ENCODE measurements at regions not wholly inside any gene's neighbourhood (a gene's known extent, or its start where the extent isn't known, plus 50 kb on each side); places are given as distances from the start of the nearest gene placed in this dataset.

DNA sequence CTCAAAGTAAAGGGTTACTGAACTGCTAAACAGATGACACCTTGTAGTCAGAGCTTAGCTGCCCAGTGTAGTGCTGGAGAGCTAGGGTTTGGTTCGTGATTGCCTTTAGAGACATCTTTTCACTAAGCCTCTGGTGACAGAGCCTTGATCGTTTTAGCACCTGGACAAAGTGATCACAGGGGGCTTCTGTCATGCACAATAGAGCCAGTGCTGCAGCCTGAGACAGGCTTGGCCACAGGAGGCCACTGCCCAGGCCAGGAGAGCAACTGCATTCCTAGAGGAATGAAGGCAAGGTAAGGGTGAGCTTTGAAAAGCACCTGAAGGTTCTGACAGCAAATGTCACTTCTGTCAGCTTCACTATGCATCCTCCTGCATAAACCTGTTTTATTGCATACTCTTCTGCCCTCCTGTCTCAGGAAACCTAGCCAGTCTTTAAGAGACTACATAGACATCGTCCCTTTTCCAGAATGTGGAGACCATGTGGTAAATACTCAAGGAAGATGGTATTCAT, 122.9 kb downstream of the NPY start:
- no peaks in the 10 kb centered on the region; the same call in 1 of the 2 replicates for H3K27me3 ChIP-seq (ENCODE audit: insufficient read depth)
- TF ChIP-seq, protein P1, sequence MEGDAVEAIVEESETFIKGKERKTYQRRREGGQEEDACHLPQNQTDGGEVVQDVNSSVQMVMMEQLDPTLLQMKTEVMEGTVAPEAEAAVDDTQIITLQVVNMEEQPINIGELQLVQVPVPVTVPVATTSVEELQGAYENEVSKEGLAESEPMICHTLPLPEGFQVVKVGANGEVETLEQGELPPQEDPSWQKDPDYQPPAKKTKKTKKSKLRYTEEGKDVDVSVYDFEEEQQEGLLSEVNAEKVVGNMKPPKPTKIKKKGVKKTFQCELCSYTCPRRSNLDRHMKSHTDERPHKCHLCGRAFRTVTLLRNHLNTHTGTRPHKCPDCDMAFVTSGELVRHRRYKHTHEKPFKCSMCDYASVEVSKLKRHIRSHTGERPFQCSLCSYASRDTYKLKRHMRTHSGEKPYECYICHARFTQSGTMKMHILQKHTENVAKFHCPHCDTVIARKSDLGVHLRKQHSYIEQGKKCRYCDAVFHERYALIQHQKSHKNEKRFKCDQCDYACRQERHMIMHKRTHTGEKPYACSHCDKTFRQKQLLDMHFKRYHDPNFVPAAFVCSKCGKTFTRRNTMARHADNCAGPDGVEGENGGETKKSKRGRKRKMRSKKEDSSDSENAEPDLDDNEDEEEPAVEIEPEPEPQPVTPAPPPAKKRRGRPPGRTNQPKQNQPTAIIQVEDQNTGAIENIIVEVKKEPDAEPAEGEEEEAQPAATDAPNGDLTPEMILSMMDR (IDR thresholded peaks at IDR 0.05) = no peak
- TF ChIP-seq, protein P2, sequence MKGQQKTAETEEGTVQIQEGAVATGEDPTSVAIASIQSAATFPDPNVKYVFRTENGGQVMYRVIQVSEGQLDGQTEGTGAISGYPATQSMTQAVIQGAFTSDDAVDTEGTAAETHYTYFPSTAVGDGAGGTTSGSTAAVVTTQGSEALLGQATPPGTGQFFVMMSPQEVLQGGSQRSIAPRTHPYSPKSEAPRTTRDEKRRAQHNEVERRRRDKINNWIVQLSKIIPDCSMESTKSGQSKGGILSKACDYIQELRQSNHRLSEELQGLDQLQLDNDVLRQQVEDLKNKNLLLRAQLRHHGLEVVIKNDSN (IDR thresholded peaks at IDR 0.05; ENCODE audit: borderline replicate concordance, low read depth) = no peak
- TF ChIP-seq MXI1 (IDR thresholded peaks at IDR 0.05; ENCODE audit: low read depth, low read length) (no peak), EZH2phosphoT487 (IDR thresholded peaks at IDR 0.05; ENCODE audit: borderline replicate concordance, low read depth) (no peak), TCF12 (IDR thresholded peaks at IDR 0.05) (no peak)
- H3K79me2 ChIP-seq (ENCODE audit: insufficient read depth) = no peaks in the 10 kb centered on the region
- 39% methylated on average over 3 of the region's 3 CpGs for WGBS (ENCODE audit: low lambda C conversion rate)
- no peak overlapping the region for H2AFZ ChIP-seq (ENCODE audit: low read depth)
- DNase-seq = no peak
- H3K9me2 ChIP-seq = no peaks in the 10 kb centered on the region
- ChIA-PET POLR2A (no interaction called here), CTCF (interaction anchor here (1.0 to 1.5 kb wide), 6 partner anchors 13 to 860 kb away, joined by 3 to 5 read pairs (median 3); no protein-coding TSS in a partner anchor)
- no peak overlapping the region for H3K4me3 ChIP-seq (ENCODE audit: low read depth in 2 of 2, low read length in 1 of 2)
- H3K27ac ChIP-seq (ENCODE audit: low read depth in 2 of 2, low read length in 1 of 2) = no peak overlapping the region
- no peak overlapping the region for H3K9ac ChIP-seq
- H3K36me3 ChIP-seq (replicated peaks in 1 of 2; ENCODE audit: control insufficient read depth in 1 of 2, insufficient read depth in 2 of 2, low read length in 1 of 2) = no peaks in the 10 kb centered on the region
- no peak overlapping the region for H3K4me2 ChIP-seq
- no peaks in the 10 kb centered on the region; a peak in 2 of 4 replicates for H3K4me1 ChIP-seq (ENCODE audit: control insufficient read depth in 1 of 2, insufficient read depth in 2 of 2, low read depth in 1 of 2, low read length in 1 of 2)
- no peaks in the 10 kb centered on the region for H3K9me3 ChIP-seq
- no peaks in the 10 kb centered on the region for H4K20me1 ChIP-seq (ENCODE audit: insufficient read depth)
- H3F3A ChIP-seq (replicated peaks; ENCODE audit: insufficient read depth) = no peaks in the 10 kb centered on the region

DNA sequence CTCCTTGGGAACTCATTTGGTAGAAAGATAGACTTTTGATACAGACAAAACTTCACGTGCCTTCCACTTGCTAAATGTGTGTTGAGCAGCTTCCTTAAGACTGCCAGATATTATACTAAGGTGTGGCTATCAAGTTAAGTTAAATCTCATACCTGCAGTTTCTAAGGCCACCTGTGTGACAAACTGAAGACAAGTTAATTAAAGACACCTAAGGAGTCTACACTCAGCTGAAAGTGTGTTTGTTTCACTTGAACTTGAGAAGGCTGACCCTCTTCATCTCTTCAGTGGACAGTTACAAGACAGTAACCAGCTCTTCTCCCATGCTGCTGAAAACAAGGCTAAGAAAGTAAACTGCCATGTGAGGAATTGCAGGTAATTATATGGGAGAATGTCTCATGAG, 124.0 kb downstream of the NPY start:
- TF ChIP-seq RAD21 (IDR thresholded peaks at IDR 0.05; ENCODE audit: low read length) (no peak), NFIC (IDR thresholded peaks at IDR 0.05; ENCODE audit: borderline replicate concordance) (no peak), NRF1 (IDR thresholded peaks at IDR 0.05; ENCODE audit: low read depth, low read length) (no peak), TEAD4 (IDR thresholded peaks at IDR 0.05; ENCODE audit: borderline replicate concordance, insufficient read depth) (no peak), GABPA (IDR thresholded peaks at IDR 0.05; ENCODE audit: low read depth) (no peak), RFX5 (IDR thresholded peaks at IDR 0.05; ENCODE audit: low read length) (no peak), SMC3 (IDR thresholded peaks at IDR 0.05; ENCODE audit: low read depth, low read length) (no peak), GATA2 (CRISPR knock-in tag; IDR thresholded peaks at IDR 0.05) (no peak), TCF12 (IDR thresholded peaks at IDR 0.05) (no peak), RCOR1 (IDR thresholded peaks at IDR 0.05; ENCODE audit: low read length) (no peak)
- TF ChIP-seq, protein P3, sequence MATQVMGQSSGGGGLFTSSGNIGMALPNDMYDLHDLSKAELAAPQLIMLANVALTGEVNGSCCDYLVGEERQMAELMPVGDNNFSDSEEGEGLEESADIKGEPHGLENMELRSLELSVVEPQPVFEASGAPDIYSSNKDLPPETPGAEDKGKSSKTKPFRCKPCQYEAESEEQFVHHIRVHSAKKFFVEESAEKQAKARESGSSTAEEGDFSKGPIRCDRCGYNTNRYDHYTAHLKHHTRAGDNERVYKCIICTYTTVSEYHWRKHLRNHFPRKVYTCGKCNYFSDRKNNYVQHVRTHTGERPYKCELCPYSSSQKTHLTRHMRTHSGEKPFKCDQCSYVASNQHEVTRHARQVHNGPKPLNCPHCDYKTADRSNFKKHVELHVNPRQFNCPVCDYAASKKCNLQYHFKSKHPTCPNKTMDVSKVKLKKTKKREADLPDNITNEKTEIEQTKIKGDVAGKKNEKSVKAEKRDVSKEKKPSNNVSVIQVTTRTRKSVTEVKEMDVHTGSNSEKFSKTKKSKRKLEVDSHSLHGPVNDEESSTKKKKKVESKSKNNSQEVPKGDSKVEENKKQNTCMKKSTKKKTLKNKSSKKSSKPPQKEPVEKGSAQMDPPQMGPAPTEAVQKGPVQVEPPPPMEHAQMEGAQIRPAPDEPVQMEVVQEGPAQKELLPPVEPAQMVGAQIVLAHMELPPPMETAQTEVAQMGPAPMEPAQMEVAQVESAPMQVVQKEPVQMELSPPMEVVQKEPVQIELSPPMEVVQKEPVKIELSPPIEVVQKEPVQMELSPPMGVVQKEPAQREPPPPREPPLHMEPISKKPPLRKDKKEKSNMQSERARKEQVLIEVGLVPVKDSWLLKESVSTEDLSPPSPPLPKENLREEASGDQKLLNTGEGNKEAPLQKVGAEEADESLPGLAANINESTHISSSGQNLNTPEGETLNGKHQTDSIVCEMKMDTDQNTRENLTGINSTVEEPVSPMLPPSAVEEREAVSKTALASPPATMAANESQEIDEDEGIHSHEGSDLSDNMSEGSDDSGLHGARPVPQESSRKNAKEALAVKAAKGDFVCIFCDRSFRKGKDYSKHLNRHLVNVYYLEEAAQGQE (IDR thresholded peaks at IDR 0.05; ENCODE audit: low read depth, low read length) = no peak
- TF ChIP-seq, protein P4, sequence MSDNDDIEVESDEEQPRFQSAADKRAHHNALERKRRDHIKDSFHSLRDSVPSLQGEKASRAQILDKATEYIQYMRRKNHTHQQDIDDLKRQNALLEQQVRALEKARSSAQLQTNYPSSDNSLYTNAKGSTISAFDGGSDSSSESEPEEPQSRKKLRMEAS (IDR thresholded peaks at IDR 0.05; ENCODE audit: low read depth) = no peak
- TF ChIP-seq, protein P5, sequence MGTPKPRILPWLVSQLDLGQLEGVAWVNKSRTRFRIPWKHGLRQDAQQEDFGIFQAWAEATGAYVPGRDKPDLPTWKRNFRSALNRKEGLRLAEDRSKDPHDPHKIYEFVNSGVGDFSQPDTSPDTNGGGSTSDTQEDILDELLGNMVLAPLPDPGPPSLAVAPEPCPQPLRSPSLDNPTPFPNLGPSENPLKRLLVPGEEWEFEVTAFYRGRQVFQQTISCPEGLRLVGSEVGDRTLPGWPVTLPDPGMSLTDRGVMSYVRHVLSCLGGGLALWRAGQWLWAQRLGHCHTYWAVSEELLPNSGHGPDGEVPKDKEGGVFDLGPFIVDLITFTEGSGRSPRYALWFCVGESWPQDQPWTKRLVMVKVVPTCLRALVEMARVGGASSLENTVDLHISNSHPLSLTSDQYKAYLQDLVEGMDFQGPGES (IDR thresholded peaks at IDR 0.05; ENCODE audit: low read depth, low read length) = no peak
- TF ChIP-seq, protein P1 (IDR thresholded peaks at IDR 0.05) = no peak
- H4K20me1 ChIP-seq (ENCODE audit: insufficient read depth) = no peaks in the 10 kb centered on the region
- H3K9me2 ChIP-seq = no peaks in the 10 kb centered on the region
- H3K36me3 ChIP-seq (replicated peaks in 1 of 2; ENCODE audit: control insufficient read depth in 1 of 2, insufficient read depth in 2 of 2, low read length in 1 of 2) = no peaks in the 10 kb centered on the region
- WGBS (ENCODE audit: low lambda C conversion rate) = 63% methylated on average over 1 of the region's 1 CpG
- no peak overlapping the region for H3K27ac ChIP-seq (ENCODE audit: low read depth in 2 of 2, low read length in 1 of 2)
- POLR2A ChIA-PET = no interaction called here
- H3F3A ChIP-seq (replicated peaks; ENCODE audit: insufficient read depth) = no peaks in the 10 kb centered on the region
- no peak overlapping the region for H2AFZ ChIP-seq (ENCODE audit: low read depth)
- no peaks in the 10 kb centered on the region; a peak in 1 of 4 replicates for H3K4me1 ChIP-seq (ENCODE audit: control insufficient read depth in 1 of 2, insufficient read depth in 2 of 2, low read depth in 1 of 2, low read length in 1 of 2)
- no peaks in the 10 kb centered on the region for H3K79me2 ChIP-seq (ENCODE audit: insufficient read depth)
- no peak for DNase-seq
- no peak overlapping the region for H3K4me3 ChIP-seq (ENCODE audit: low read depth in 2 of 2, low read length in 1 of 2)
- CTCF ChIA-PET = interaction anchor here (1.2 to 1.8 kb wide), 3 partner anchors 168 to 861 kb away, joined by 3 to 6 read pairs (median 4); no protein-coding TSS in a partner anchor
- H3K4me2 ChIP-seq = no peak overlapping the region
- H3K27me3 ChIP-seq (ENCODE audit: insufficient read depth) = no peaks in the 10 kb centered on the region; the same call in 1 of the 2 replicates
- H3K9me3 ChIP-seq = no peaks in the 10 kb centered on the region
- H3K9ac ChIP-seq = no peak overlapping the region

All from SK-N-SH (cell line).